RWPE1 (cell line): ENCODE measurements at regions not wholly inside any gene's neighbourhood (a gene's known extent, or its start where the extent isn't known, plus 50 kb on each side); places are given as distances from the start of the nearest gene placed in this dataset.
"Not testable (repeated sequence)": the region's sequence is repeated elsewhere in the genome, so short reads cannot be mapped to it uniquely, and the experiment has no call there.

Experiments used
- CTCF ChIA-PET: fragments of 350-600 bp; sonication (Branson Sonifier 250); formaldehyde crosslinking; extraction: SDS; loops from one replicate; lab custom pipeline; 2021; lab: Yijun Ruan, JAX
- POLR2A ChIA-PET: fragments of 400-600 bp; formaldehyde crosslinking; extraction: SDS; loops from one replicate; lab custom pipeline; 2020; ENCODE audit warnings: antibody characterized with exemption; ENCODE audit not compliant: low non-redundant PET; lab: Yijun Ruan, JAX
- DNase-seq: peaks from one replicate; pipeline ENCODE4 v3.0.0; 2012; ENCODE audit warnings: low spot score
- H3K27ac ChIP-seq: fragments of 450-650 bp; 2 replicates; pipeline ENCODE4 v1.5.1; 2017
- TF ChIP-seq, protein P1 (sequence below): fragments of 450-650 bp; conservative IDR thresholded peaks from 2 replicates; pipeline ENCODE4 v1.5.1; 2017; ENCODE audit warnings: low read depth, mild to moderate bottlenecking

DNA sequence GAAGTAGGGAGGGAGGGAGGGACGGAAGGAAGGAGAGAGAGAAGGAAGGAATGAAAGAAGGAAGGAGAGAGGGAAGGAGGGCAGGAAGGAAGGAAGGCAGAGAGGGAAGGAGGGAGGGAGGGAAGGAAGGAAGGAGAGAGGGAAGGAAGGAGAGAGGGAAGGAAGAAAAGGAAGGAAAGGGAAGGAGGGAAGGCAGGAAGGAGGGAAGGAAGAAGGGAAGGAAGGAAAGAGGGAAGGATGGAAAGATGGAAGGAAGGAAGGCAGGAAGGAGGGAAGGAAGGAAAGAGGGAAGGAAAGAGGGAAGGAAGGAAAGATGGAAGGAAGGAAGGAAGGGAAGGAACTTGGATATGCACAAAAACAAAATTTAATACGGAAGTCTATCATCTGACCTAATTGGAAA is 844.5 kb upstream of the DEFB115 start:
- ChIA-PET CTCF (no interaction called here), POLR2A (no interaction called here)
- no peak overlapping the region for H3K27ac ChIP-seq
- no peak for DNase-seq
- TF ChIP-seq, protein P1, sequence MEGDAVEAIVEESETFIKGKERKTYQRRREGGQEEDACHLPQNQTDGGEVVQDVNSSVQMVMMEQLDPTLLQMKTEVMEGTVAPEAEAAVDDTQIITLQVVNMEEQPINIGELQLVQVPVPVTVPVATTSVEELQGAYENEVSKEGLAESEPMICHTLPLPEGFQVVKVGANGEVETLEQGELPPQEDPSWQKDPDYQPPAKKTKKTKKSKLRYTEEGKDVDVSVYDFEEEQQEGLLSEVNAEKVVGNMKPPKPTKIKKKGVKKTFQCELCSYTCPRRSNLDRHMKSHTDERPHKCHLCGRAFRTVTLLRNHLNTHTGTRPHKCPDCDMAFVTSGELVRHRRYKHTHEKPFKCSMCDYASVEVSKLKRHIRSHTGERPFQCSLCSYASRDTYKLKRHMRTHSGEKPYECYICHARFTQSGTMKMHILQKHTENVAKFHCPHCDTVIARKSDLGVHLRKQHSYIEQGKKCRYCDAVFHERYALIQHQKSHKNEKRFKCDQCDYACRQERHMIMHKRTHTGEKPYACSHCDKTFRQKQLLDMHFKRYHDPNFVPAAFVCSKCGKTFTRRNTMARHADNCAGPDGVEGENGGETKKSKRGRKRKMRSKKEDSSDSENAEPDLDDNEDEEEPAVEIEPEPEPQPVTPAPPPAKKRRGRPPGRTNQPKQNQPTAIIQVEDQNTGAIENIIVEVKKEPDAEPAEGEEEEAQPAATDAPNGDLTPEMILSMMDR, result no peak

DNA sequence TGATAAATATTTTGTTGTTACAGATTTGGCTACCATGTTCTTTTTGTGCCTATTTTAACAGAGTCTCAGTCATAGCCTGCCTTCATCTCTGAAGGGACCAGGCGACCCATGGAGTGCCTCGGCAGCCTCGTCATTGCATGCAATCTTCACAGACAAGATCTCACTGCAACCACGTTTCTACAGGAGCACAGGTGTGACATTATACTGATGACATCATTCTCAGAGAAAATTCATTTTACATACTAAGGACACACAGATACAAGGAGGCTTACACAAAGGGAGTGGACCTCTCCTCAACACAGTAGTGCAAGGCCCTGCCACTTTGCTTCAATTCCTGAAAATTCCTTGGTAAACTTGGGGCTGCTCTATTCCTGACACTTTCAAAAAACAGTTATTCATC is 840.1 kb upstream of the DEFB115 start:
- DNase-seq, POLR2A ChIA-PET, CTCF ChIA-PET, H3K27ac ChIP-seq: not testable (repeated sequence)

DNA sequence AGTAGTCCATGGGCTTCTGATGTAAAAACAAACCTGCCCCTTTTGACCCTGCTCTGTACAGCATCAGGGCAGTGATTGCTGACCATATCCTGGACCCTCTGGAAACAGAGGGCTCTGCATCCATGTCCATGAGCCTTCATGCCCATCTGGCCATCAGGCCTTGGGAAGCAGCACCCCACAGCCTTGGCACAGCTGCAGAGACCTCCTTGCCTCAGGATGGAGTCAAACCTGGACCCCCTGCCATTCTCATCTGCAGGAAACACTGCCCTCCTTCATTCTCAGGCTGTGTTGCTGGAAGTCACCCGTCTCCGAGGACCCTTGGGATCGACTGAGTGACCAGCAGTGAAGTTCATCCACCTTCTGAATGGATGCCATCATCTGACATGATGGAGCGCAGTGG is 839.1 kb upstream of the DEFB115 start:
- H3K27ac ChIP-seq, CTCF ChIA-PET, DNase-seq, POLR2A ChIA-PET: not testable (repeated sequence)

DNA sequence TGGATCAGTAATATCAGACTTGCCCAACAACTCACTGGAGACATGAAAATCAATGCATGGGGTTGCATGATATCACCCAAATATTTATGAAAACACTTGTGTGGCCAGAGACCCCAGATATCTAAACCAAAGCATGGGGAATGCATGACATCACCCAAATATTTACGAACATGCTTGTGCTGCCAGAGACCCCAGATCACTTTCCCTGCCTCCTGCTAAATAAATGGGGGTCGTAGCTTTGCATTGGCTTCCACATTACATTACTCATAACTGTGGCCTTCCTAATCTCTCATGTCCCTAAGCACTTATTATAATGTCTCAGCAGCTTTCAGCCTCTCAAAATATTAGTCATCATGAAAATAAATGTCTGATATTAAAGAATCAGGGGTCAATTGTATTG is 838.0 kb upstream of the DEFB115 start:
- CTCF ChIA-PET, result no interaction called here
- POLR2A ChIA-PET, result no interaction called here
- no peak overlapping the region for H3K27ac ChIP-seq
- DNase-seq, result no peak
- TF ChIP-seq, protein P1, result no peak

DNA sequence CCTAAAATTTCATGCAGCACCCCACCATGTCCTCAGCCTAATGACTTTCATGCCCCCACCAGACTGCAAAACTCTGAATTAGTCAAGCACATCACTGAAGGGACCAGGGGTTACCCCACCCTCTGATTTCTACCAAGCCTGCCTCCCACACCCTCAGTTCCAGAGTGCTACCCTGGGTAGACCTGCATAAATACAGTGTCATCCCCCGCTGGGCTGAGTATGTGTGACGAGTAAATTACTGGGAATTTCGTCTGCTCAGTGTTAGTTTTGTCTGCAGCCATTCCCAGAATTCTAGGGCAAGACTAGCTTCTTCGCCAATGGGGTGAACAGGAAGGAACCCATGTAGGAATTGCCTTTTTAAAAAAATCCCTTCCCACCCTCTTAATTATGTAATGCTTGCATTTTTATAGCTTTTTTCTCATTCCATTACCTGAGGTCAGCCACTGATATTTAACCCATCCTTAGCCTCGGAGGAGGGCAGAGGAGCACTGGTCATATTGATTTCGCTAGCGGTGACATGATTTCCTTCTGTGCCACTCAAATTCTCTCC is 837.5 kb upstream of the DEFB115 start:
- DNase-seq, CTCF ChIA-PET, POLR2A ChIA-PET: not testable (repeated sequence)

More for the DNA sequence above, 837.5 kb upstream of the DEFB115 start:
- H3K27ac ChIP-seq, result not testable (repeated sequence)
